HG02973 (cell line): ENCODE measurements at regions not wholly inside any gene's neighbourhood (a gene's known extent, or its start where the extent isn't known, plus 50 kb on each side); places are given as distances from the start of the nearest gene placed in this dataset.

Experiments used
- ATAC-seq: cut with Tn5 transposase; IDR thresholded peaks from one replicate; pipeline ENCODE4 v1.9.1; 2021; ENCODE audit warnings: moderate library complexity; ENCODE audit not compliant: unreplicated experiment

DNA sequence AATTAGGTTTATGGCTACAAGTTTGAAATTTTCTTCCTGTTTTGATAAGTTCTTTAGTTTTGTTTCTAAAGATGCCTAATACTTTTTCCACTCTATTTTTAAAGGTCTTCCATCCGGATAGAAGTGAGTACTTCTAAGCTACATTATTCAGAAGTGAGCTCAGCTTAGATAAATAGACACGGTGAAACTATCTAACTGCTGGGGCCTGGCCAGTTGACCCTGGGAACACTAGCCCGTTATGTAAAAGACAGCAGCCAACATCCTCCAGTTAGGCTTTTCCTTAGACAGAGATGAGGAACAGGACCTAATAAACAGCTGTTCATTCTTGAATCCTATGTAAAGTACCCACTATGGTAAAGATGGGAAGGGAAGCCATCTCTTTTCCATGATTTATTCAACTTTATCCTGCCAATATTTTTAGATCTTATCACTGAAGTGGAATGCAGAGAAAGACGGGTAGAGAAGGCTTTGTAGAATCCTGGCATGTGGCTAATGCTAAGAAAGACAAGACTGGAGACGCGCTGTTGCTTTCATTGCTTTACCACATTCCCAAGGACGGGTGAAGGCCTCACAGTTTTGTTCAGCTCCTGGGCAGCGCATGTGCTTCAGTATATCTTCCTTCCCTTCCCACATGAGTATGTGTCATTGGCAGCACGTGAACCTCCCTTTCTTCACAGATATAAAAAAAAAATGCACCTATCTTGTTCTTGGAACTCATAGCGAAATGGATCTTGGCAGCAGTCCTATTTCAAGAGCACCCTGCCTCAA lies 340.0 kb upstream of the MEOX2 start:
- no peak for ATAC-seq

GRCh38 chr7:16025696-16026095 lies 339.2 kb upstream of the MEOX2 start:
- no peak for ATAC-seq

DNA sequence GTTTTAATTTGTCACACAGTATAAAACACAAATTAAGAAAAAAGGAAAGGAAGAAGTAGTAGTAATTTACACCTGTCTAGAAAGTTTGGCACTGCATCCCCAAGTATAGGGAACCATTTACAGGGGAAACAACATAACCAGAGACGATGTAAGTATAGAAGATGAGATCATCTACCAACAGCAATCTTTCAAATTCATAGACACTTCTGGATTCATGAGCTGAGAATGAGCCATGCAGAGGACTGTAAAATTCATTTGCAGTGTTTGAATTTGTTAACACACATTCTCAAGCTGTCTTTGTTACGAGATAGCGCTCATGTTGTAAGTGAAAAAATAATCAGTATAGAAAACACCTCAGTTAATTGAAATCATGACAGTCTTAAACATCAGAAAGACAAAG lies 337.0 kb upstream of the MEOX2 start:
- no peak for ATAC-seq

DNA sequence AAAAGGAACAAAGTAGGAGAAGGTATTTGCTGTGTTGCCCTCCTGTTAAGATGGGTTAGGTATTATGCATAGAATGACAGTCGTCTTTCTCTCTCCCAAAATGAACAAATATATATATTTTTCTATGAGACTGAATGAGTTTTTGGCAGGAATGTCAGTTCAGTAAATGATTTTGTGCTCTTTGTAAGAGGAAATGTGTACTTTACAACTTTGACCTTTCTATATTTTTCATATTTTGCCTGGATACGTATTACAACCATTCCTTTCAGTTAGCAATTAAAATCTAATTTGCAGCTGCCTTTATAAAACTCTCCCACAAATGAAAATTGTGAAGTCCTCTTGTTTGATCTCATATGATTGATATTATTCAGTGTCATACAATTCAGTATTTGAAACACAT lies 336.6 kb upstream of the MEOX2 start:
- no peak for ATAC-seq

DNA sequence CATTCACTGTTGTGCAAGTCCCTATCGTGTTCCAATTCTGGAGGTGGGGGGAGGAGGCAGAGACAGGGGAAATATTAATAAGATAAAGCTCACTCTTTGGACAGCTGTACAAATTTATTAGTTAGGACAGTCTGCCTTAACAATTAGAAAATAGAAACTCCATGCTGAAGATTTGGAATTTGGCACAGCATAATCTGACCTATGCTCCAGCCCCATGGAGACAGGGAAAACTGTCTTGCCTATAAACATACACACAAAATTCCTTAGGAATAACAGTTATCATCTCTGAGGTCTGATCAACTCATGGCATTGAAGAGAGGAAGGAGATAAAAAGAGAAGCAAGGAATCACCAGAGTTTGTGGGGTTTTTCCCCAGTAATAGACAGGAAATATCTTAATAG lies 335.4 kb upstream of the MEOX2 start:
- no peak for ATAC-seq

DNA sequence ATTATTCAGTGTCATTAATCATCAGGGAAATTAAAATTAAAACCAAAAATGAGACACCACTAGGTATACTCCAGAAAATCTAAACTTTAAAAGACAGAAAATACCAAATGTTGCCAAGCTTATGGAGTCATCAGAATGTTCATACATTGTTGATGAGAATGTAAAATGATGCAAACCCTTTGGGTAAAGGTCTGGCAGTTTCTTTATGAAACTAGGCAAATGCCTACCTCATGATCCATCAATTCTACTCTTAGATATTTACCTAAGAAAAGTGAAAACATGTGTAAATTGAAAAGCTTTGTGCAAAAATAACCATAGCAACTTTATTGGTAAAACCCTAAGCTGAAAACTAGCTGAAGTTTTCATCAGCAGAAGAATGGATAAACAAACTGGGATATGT lies 329.5 kb upstream of the MEOX2 start:
- no peak for ATAC-seq

DNA sequence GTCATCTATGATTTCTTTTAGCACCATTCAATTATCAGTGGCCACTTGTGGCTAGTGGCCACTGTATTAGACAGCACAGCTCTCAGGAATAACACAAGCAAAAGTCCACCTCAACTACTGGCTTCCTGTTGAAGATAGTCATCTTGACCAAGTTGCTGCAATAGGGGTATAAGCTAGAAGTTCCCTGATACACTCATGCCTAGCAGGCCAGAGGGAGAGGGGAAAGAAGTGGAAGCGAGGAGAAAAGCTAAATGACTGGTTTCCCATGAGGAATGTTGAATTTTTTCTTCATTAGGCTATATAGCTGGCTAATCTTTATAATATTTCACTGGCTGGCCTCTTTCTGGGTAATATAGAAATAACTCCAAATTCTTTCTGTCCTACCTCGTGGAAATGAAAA lies 327.5 kb upstream of the MEOX2 start:
- ATAC-seq = no peak

DNA sequence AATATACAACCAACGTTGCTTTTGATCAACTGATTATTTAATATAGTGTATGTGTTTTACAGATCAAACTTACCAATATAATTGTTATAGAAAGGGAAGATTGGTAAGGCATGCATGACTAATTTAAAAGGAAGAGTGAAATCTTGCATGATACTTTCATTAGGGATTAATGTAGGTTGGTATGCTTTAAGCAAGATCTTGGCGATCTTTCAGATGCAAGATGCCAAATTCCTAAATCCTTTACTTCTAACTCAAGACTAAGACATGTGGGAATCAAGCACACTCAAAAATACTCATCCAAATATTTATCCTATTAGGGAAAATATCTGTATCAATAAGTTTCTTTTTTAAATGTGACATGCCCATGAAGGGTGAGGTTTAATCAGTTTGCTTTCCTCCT lies 321.4 kb upstream of the MEOX2 start:
- ATAC-seq = no peak

DNA sequence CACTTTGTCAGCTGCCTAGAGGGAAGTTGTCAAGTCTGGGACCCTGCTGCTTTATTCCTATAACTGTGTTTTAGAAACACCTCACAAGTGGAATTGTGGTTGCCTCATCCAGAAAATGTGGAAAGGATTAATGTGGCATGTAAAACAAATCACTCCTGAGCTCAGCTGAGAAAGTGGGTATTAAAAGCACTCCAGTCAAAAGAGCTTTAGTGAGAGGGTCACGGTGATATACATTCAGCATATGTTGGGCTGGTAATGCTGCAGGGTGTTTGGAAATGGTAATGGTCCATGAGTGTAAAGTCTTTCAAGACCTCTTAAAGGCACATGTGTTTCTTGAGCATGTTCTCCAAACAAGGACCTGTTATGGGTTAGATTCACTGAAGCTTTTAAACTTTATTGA lies 318.2 kb upstream of the MEOX2 start:
- ATAC-seq = no peak

GRCh38 chr7:16001477-16001876 lies 315.0 kb upstream of the MEOX2 start:
- ATAC-seq = no peak

GRCh38 chr7:15998617-15999016 lies 312.1 kb upstream of the MEOX2 start:
- no peak for ATAC-seq

- ATAC-seq = no peak
These were observed 308.5 kb upstream of the MEOX2 start for GRCh38 chr7:15995027-15995426.

DNA sequence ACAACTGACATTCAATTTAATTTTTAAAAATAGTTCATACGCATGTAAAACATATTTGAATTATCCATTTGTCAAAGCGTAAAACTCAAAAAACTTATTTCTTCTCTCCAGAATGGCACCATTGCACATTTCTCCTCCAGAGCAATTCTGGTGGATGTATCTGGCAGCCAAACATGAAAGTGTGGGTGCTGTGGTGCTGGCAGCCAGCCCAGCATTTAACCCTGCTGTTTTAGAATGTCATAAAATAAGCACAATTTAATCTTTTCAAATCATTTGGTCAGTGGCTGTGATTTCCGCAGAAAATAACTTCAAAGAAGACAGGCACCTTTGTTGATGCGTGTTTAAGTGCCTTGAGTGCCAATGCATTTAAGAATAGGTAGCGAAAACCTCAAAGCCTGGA lies 302.7 kb upstream of the MEOX2 start:
- ATAC-seq = no peak

DNA sequence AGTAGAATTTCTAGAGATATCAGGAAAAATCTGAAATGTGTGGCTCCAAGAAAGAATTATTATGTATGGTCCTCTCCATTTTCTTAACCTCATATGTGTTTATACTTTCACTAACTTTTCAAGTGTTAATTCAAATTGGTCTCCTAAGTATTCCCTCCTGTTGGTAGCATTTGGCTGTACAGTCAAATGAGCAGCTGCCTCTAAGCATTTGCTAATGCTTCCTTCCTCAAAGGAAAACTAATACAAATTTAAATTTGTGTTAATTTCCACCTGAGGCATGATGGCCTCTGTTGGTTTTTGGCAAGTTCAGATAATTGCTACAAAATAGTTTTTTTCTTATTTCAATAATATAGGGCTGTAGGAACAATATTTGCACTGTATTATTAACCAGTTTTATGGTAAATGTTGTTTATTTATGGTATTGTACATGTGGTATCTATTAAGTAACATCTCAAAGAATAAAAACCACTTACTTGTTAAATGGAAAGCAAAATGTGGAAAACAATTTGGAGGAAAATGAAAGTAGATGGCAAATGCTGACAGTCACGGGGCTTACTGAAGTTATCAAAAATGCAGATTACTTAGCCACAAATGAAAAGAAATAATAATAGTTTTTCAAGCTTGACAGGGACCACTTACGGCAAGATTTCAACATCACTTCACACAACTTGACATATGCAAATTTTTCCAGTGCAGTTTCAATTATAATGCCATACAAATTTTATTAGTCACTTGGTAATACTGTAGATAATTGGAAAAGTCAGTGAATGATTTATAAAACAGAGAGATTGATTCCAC lies 299.3 kb upstream of the MEOX2 start:
- no peak for ATAC-seq

GRCh38 chr7:15977663-15978062 lies 291.2 kb upstream of the MEOX2 start:
- ATAC-seq = no peak

DNA sequence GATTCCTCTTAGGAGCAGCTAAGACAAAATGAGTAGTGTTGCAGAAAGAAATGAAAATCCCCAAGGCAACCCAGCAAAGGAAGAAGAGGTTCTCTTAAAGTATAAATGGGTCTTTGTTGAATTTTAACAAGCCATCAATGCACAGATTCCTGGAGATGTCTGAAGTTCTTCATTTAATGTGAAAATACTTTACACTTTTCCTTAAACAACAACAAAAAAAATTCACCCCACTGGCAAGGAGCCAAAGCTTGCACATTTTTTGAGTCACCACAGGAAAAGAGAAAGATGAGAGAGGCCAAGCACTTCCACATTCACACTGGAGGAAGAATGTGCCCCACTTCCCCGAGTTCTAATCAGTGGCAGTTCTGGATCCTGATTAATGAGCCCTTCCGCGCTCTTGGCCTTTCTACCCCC lies 286.4 kb upstream of the MEOX2 start:
- no peak for ATAC-seq

DNA sequence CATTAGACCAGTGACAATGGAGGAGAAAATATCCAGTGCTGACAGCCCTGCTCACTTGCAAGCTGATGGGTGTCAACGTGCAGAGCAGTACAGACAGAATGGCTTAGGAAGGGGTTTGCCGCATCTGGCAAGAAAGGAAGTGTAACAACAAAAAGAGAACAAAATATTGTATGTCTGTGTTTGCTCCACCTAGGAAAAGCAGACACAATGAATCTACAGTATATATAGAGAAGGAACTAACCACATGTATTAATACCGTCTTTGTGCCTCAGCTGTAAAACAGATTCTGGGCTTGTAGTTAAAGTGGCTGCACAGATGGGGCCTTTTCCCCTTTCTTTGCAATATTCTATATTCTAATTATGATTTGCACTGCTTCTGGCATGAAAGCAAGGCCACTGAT lies 281.1 kb upstream of the MEOX2 start:
- no peak for ATAC-seq

GRCh38 chr7:15967121-15967520 lies 280.6 kb upstream of the MEOX2 start:
- no peak for ATAC-seq

- ATAC-seq = no peak
These were observed 276.7 kb upstream of the MEOX2 start for GRCh38 chr7:15963206-15963605.

GRCh38 chr7:15954671-15955354 lies 268.3 kb upstream of the MEOX2 start:
- no peak for ATAC-seq

DNA sequence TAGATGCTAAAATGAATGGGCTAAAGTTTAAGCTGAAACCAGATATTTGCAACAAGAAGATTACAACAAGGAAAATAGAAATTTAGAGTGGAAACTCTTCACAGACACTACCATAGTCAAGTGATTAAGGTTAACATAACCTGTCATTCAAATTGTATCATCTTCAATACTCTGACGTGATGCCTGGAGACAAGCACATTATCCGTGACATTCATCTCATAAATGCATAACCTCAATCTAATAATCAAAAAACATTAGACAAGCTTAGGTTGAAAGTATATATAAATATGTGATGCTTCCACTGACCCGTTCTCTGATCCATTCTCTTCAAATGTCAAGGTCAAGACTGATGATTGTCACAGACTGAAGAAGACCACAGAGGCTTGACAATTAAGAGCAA lies 263.8 kb upstream of the MEOX2 start:
- no peak for ATAC-seq

- ATAC-seq = no peak
These were observed 261.3 kb upstream of the MEOX2 start for GRCh38 chr7:15947754-15948153.
